ENCODE measurements at regions not wholly inside any gene's neighbourhood (a gene's known extent, or its start where the extent isn't known, plus 50 kb on each side); places are given as distances from the start of the nearest gene placed in this dataset.

GRCh38 chr2:14816069-14817060 lies 183.8 kb downstream of the LRATD1 start:
- no peak for DNase-seq (ENCODE audit: low read depth)
- TF ChIP-seq CTCF (IDR thresholded peaks at IDR 0.05; ENCODE audit: low read length, missing control alignments) = no peak

DNA sequence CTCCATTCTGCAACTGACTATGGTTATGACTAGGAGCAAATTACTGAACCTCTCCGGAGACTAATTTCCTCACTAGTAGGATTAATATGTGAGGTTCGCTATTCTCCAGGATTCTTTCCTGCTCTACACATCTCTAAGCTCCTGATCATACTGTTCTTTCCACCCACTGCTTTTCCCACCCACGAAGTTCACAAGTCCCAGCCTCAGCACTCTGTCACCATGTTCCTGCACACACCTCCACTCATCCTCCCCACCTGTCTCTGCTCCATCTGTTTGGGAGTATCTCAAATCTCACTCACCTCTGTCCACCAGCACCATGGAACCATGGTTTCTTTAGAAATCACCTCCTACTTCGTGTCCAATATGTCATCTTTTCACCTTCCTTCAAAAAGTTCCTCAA lies 185.3 kb downstream of the LRATD1 start:
- TF ChIP-seq CTCF (IDR thresholded peaks at IDR 0.05; ENCODE audit: low read length, missing control alignments) = no peak
- no peak for DNase-seq (ENCODE audit: low read depth)
- H3K4me3 ChIP-seq (replicated peaks; ENCODE audit: low read depth, low read length) = no peak overlapping the region

More at GRCh38 chr2:14816069-14817060, 183.8 kb downstream of the LRATD1 start:
- H3K4me3 ChIP-seq (replicated peaks; ENCODE audit: low read depth, low read length) = no peak overlapping the region

DNA sequence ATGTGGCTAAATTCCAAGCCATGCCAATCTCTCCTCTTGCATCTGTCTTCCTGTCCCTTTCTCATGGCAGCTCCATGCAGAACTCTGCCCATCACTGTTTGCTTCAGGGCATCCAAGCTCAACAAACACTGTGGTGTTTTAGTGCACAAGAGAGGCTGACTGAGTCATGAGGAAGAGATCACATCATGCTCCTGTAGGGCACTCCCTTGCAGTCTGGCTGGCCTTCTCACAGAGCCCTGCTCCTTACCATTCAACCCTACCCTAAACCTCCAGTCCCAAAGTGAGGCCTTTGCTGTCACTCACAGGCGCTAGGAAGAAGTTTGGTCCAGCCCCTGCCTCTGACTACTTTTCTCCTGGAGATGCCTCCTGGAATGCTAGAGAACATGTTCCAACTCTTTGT lies 194.0 kb downstream of the LRATD1 start:
- no peak for DNase-seq (ENCODE audit: low read depth)
- TF ChIP-seq CTCF (IDR thresholded peaks at IDR 0.05; ENCODE audit: low read length, missing control alignments) = no peak
- H3K4me3 ChIP-seq (replicated peaks; ENCODE audit: low read depth, low read length) = no peak overlapping the region

DNA sequence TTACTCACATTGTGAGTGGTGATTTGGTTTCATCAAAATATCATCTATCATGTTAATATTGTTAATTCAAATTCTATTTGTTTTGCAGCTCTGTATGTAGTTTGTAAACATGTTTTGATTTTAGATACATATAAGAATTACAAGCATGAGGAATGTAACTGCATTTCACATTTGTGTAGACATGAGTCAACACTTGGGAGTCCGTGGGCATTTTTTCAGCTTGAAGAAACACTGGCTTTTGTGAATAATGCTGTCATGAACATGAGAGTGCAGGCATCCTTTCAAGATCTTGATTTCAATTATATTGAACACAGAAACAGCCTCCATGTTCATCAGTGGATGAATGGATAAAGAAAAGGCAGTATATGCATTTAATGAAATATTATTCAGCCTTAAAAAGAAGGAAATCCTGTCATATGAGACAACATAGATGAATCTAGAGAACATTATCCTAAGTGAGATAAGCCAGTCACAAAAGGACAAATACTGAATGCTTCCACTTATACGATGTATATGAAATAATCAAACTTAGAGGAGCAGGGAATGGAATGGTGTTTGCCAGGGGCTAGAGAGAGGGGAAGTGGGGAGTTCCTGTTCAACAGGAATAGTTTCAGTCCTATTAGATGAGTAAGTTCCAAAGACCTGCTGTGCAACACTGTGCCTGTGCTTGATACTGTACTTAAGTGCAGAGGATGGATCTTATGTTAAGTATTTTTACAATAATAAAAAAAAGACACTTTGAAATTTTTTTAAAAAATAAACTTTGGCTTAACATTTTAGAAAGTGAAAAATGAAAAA lies 194.9 kb downstream of the LRATD1 start:
- DNase-seq (ENCODE audit: low read depth) = no peak
- no peak for TF ChIP-seq CTCF (IDR thresholded peaks at IDR 0.05; ENCODE audit: low read length, missing control alignments)
- no peak overlapping the region for H3K4me3 ChIP-seq (replicated peaks; ENCODE audit: low read depth, low read length)

DNA sequence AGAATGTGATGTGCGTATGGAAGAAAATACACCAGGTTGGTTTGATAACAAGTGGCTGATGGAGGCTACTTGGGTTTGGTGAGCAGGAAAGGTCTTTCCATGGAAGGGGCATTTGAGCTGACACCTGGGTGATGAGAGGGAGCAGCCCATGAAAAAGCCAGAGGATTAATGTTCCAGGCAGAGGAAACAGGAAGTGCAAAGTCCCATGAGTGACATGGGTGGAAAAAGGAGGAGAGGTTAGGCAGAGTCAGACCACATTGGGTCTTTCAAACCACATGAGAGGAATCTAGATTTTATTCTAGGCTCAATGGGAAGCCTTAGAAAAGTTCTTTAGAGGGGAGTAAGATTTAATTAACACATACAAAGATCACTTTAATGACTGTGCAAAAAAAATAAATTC lies 195.7 kb downstream of the LRATD1 start:
- no peak for TF ChIP-seq CTCF (IDR thresholded peaks at IDR 0.05; ENCODE audit: low read length, missing control alignments)
- no peak overlapping the region for H3K4me3 ChIP-seq (replicated peaks; ENCODE audit: low read depth, low read length)
- no peak for DNase-seq (ENCODE audit: low read depth)

DNA sequence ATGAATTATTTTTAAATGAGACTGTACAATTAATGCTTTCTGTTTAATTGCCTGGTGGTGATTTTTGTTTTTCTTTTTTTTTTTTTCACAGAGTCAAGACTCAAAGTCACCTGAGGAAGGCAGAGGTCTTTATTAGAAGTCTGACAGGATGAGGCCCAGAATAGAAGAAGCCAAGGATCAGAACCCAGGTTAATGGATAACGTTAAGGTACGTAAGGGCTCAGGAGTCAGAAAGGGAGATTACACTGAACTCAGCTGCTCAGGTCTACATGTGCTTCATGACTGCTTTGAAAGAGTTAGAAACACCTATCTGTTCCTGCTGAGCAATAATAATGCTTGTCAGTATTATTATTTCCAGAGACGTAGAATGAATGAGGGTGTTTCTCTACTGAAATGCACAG lies 196.5 kb downstream of the LRATD1 start:
- no peak overlapping the region for H3K4me3 ChIP-seq (replicated peaks; ENCODE audit: low read depth, low read length)
- DNase-seq (ENCODE audit: low read depth) = no peak
- no peak for TF ChIP-seq CTCF (IDR thresholded peaks at IDR 0.05; ENCODE audit: low read length, missing control alignments)

Measured in fibroblast of pulmonary artery (primary cell).